GM21576 (cell line): ENCODE measurements at regions not wholly inside any gene's neighbourhood (a gene's known extent, or its start where the extent isn't known, plus 50 kb on each side); places are given as distances from the start of the nearest gene placed in this dataset.
"Not testable (repeated sequence)": the region's sequence is repeated elsewhere in the genome, so short reads cannot be mapped to it uniquely, and the experiment has no call there.

ENCODE experiments used
- ATAC-seq: cut with Tn5 transposase; IDR thresholded peaks from one replicate; pipeline ENCODE4 v1.9.1; 2021; ENCODE audit warnings: mild to moderate bottlenecking, moderate library complexity; ENCODE audit not compliant: unreplicated experiment

DNA sequence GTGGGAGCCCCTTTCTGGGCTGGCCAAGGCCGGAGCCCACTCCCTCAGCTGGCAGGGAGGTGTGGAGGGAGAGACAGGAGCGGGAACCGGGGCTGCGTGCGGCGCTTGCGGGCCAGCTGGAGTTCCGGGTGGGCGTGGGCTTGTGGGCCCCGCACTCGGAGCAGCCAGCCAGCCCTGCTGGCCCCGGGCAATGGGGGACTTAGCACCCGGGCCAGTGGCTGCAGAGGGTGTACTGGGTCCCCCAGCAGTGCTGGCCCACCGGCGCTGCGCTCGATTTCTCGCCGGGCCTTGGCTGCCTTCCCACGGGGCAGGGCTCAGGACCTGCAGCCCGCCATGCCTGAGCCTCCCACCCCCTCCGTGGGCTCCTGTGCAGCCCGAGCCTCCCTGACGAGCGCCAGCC, 1082.5 kb downstream of the PCDH17 start:
- not testable (repeated sequence) for ATAC-seq

GRCh38 chr13:58721273-58721672, 1089.7 kb downstream of the PCDH17 start:
- ATAC-seq = no peak

DNA sequence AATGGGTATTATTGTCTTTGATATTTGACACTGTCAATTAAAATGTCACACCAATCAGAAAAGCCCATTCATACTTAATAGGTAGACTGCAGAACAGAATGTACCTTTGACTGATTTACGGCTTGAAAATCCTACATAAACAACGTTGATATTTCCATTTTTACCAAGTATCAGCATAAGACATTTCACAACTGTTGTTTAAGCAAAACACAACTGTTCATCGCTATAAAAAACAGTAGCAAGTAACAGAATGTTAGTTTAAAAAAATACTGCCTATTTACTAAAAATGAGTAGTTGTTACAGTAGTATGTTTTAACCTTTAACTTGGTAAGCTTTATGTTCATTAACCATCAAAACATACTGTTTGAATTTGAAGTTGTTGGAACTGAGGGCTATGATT, 1096.6 kb downstream of the PCDH17 start:
- no peak for ATAC-seq

GRCh38 chr13:58729361-58729760, 1097.8 kb downstream of the PCDH17 start:
- no peak for ATAC-seq

GRCh38 chr13:58744686-58745085, 1113.1 kb downstream of the PCDH17 start:
- ATAC-seq = no peak

- no peak for ATAC-seq
Observed at GRCh38 chr13:58767566-58767965, 1136.0 kb downstream of the PCDH17 start.

DNA sequence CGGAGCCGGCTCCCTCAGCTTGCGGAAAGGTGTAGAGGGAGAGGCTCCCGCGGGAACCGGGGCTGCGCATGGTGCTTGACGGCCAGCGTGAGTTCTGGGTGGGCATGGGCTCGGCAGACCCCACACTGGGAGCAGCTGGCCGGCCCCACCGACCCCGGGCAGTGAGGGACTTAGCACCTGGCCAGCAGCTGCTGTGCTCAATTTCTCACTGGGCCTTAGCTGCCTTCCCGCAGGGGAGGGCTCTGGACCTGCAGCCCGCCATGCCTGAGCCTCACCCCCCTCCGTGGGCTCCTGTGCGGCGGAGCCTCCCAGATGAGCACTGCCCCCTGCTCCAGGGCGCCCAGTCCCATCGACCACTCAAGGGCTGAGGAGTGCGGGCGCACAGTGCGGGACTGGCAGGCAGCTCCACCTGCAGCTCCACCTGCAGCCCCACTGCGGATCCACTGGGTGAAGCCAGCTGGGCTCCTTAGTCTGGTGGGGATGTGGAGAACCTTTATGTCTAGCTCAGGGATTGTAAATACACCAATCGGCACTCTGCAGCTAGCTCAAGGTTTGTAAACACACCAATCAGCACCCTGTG, 1141.8 kb downstream of the PCDH17 start:
- ATAC-seq = no peak

DNA sequence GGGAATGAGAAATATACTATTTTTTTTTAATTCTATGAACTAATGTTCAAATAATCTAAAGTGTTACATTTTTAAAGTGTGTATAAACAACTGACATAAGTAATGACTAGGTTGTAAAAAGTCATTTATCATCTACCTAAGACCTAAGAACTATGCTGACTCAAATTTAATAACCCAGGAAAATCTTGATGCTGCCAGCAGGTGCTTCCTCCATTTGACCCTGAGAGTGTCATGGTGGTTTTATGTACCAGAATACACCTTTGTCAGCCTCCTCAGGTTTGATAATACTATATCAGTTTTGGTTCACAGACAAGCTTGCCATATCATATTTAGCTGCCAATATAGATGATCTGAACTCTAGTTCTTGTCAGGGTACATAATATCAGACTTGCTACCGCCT, 1151.2 kb downstream of the PCDH17 start:
- no peak for ATAC-seq

DNA sequence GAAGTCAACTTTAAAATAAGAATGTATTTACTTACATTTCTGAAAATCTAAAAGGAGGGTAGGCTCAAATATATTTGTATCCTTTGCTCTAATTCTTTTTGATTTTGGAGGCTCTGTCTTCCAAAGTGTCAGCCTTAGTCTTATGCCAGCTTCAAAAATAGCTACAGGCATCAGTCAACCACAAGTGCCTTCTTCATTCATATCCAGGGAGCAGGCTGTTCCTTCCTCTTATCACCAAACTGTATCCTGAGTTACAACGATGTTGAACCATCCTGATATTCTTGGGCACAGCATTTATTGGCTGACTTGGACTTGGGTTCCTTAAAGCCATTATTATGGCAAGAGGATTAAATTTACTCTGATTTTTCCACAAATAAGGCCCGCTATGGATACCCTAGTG, 1161.3 kb downstream of the PCDH17 start:
- no peak for ATAC-seq

DNA sequence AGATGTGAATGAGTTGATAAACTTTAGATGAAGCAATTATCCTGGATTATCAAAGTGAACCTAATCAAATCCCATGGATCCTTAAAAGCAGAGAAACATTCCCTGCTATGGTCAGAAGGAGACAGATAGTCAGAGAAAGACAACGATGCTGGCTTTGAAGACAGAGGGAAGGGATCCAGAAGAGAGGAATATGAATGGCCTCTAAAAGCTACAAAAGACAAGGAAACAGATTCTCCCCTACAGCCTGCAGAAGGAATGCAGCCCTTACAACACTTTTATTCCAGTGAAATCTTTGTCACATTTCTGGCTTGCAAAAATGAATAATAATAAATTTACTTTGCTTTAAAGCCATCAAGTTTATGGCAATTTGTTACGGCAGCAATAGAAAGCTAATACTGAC, 1164.2 kb downstream of the PCDH17 start:
- no peak for ATAC-seq

GRCh38 chr13:58804832-58805231, 1173.3 kb downstream of the PCDH17 start:
- ATAC-seq = no peak

DNA sequence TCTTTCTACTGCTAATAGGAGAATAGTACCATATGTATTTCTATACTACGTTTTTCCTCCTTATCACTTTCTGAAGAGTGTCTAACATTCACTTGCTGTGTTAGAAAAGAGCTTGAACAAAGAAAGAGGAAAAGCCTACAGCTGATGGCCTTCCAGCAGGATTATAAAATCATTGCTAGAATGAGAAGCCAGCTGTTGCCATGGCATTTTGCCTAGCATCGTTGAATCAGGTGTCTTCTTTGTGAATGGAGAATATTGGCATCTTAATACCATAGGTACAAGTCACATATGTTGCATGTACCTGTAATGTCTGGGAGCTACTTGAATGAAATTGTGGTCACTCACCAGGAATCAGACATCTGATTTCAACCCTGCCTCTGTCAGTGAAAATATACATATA, 1174.9 kb downstream of the PCDH17 start:
- ATAC-seq = no peak

- no peak for ATAC-seq
Observed at GRCh38 chr13:58823701-58824100, 1192.2 kb downstream of the PCDH17 start.

GRCh38 chr13:58827904-58828303, 1196.4 kb downstream of the PCDH17 start:
- no peak for ATAC-seq

DNA sequence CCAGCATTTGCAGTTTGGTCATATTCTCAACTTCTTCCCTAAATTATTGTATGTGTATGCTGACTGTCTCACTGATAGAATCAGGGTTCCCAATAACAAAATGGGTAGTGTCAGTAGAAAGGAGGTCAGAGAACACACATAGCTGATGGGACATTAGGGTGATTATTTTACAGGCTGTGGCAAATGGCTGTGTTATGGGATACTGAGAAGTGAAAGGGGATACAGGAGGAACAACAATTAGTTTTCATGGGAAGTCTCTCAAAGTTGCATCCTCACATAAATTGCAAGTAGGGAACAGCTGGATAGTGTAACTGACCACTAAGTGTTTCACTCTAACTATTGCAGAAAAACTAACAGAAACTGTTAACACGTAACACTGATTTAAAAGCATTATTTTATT, 1199.3 kb downstream of the PCDH17 start:
- ATAC-seq = no peak

GRCh38 chr13:58838615-58839014, 1207.1 kb downstream of the PCDH17 start:
- ATAC-seq = no peak

- no peak for ATAC-seq
Observed at GRCh38 chr13:58843071-58843470, 1211.5 kb downstream of the PCDH17 start.

DNA sequence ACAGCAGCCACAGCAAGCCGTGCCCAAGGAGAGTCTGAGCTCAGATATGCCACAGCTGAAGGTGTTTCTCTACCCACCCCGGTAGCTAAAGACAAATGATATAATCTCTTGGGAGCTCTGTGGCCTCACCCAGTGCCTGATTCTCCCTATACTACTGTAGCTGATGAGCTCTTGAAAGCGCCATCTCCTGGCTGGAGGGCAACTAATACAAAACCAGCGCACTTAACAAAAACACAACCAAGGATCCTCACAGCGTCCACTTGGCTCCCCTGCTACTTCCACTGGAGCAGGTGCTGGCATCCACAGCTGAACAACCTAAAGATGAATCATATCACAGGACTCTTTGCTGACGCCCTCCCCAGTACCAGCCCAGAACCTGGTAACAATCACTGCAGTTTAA, 1212.0 kb downstream of the PCDH17 start:
- no peak for ATAC-seq

DNA sequence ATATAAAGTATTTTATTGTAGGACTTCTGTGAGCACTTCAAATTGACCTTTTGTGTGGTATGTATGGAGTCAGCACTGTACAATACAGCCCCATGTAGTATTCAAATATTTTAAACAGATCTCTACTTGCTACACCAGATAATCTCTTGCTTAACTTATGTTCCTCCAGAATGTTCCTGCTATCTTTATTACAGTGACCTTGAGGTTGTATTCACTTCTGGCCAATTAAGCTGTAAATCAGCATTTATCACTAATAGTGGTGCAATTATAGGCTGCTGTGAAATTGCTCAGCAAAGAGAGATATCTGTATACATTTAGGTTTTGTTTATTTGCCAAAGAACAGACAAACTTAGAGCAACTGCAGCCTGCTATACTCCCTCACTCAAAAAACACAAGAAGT, 1218.6 kb downstream of the PCDH17 start:
- ATAC-seq = no peak

DNA sequence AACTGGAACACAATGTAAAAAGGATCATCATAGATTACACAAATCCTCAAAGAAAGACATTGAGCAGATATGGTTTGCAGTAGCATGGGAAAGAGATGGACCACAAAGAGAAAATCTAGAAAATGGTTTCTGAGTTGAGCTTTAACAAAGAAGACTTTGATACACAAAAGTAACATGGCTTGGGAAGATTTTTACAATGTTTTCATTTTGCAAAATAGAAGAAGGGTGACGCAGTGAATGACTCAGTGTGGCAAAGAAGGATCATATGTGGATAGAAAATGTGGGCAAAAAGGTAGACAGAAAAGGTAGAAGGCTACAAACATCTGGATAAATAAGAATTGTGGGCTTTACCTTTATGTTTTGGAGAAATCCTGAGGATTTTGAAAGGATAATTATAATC, 1220.5 kb downstream of the PCDH17 start:
- ATAC-seq = no peak

- no peak for ATAC-seq
Observed at GRCh38 chr13:58855283-58855682, 1223.7 kb downstream of the PCDH17 start.

DNA sequence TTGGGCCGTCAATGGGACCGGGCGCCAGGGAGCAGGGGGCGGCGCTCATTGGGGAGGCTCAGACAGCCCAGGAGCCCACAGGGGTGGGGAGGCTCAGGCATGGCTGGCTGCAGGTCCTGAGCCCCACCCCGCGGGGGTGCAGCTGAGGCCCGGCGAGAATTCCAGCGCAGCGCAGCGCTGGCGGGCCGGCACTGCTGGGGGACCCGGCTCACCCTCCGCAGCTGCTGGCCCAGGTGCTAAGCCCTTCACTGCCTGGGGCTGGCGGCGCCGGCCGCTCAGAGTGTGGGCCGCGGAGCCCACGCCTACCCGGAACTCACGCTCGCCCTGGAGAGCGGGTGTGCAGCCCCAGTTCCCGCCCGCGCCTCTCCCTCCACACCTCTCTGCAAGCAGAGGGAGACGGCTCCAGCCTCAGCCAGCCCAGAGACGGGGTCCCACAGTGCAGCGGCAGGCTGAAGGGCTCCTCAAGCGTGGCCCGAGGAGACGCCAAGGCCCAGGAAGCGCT, 1227.4 kb downstream of the PCDH17 start:
- ATAC-seq = no peak

DNA sequence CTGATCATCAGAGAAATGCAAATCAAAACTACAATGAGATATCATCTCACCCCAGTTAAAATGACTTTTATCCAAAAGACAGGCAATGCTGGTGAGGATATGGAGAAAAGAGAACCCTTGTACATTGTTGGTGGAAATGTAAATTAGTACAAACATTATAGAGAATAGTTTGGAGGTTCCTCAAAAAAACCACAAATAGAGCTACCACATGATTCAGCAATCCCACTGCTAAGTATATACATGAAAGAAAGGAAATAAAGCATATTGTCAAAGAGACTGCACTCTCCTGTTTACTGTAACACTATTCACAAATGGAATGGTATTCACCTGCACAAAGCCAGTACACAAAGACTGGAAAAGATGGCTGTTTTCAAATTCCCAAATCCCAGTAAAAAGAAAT, 1233.7 kb downstream of the PCDH17 start:
- ATAC-seq = no peak
